ENCODE measurements at regions not wholly inside any gene's neighbourhood (a gene's known extent, or its start where the extent isn't known, plus 50 kb on each side); places are given as distances from the start of the nearest gene placed in this dataset.

DNA sequence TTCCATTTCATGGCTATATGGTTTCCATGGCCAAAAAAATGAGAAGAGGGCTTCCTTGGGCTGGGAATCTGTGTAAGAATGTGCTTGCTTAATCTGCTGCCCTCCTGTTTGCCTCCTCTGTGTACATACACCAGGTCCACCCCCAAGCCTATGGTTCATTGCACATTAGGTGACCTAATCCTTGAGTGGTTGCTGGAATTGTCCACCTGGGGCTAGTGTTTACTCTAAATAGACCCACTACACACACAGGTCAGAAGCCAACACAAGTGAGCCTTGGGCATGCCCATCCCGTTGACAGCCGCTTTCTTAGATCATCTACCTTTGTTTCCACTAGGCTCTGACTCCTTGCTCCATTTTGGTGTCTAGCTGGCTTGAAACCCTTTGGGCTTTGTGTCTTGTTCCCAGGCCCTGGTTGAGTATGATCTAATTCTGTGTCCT lies 59.2 kb upstream of the ATL2 start:
- TF ChIP-seq EZH2 (IDR thresholded peaks at IDR 0.05; ENCODE audit: borderline replicate concordance, low read depth, low read length, severe bottlenecking), result no peak
- TF ChIP-seq CTCF (IDR thresholded peaks at IDR 0.05; ENCODE audit: borderline replicate concordance, extremely low read depth, low read length, poor library complexity, severe bottlenecking), result no peak

All from DND-41 (cell line).